Endothelial cell of umbilical vein (primary cell): ENCODE measurements at regions not wholly inside any gene's neighbourhood (a gene's known extent, or its start where the extent isn't known, plus 50 kb on each side); places are given as distances from the start of the nearest gene placed in this dataset.

Source experiments
- CTCF ChIP-seq, 2 donors: IDR thresholded peaks; 1 replicate in 1 of 2; 2 replicates in 1 of 2; pipeline ENCODE4 v1.5.1; 2011; ENCODE audit warnings: low read length in 2 of 2, mild to moderate bottlenecking in 2 of 2, moderate library complexity in 2 of 2, control low read depth in 1 of 2, inconsistent platforms in 1 of 2, low read depth in 1 of 2; ENCODE audit not compliant: insufficient read depth in 1 of 2; ENCODE audit errors: extremely low read depth in 1 of 2
- EZH2 ChIP-seq: IDR thresholded peaks from 2 replicates; pipeline ENCODE4 v1.6.1; 2012; ENCODE audit warnings: borderline replicate concordance, low read depth, mild to moderate bottlenecking, moderate library complexity, low read length, inconsistent platforms; ENCODE audit not compliant: severe bottlenecking
- JUN ChIP-seq: IDR thresholded peaks from 2 replicates; pipeline ENCODE4 v1.6.1; 2011; ENCODE audit warnings: borderline replicate concordance, low read depth; ENCODE audit not compliant: insufficient read length, insufficient read depth
- MAX ChIP-seq: IDR thresholded peaks from 2 replicates; pipeline ENCODE4 v1.6.1; 2011; ENCODE audit not compliant: insufficient read depth, insufficient read length
- MYC ChIP-seq: IDR thresholded peaks from one replicate; pipeline ENCODE4 v1.6.1; 2011; ENCODE audit warnings: mild to moderate bottlenecking, low read depth, low read length
- POLR2A ChIP-seq: IDR thresholded peaks from 2 replicates; pipeline ENCODE4 v1.6.1; 2012; ENCODE audit warnings: low read depth, mild to moderate bottlenecking, control low read depth, low read length
- POLR2AphosphoS5 ChIP-seq: IDR thresholded peaks from 2 replicates; pipeline ENCODE4 v1.6.1; 2012; ENCODE audit warnings: low read depth, mild to moderate bottlenecking, control low read depth, low read length, moderate library complexity; ENCODE audit not compliant: insufficient read depth

DNA sequence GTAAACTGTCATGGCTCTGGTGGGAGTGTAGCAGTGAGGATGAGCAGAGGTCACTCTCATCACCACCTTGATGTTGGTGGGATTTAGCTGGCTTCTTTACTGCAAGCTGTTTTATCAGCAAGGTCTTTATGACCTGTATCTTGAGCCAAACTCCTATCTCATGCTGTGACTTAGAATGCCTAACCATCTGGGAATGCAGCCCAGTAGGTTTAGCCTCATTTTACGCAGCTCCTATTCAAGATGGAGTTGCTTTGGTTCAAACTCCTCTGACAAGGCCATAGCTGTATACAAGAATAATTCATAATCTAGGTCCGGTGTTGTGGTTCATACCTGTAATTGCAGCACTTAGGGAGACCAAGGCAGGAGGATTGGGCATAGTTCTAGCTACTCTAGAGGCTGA is 85.1 kb downstream of the ARRDC3 start:
- no peak for TF ChIP-seq JUN
- TF ChIP-seq CTCF (IDR thresholded peaks at IDR 0.05; ENCODE audit: extremely low read depth in 1 of 2, insufficient read depth in 1 of 2, low read depth in 1 of 2, low read length in 2 of 2), result no peak
- TF ChIP-seq POLR2AphosphoS5, result no peak
- TF ChIP-seq POLR2A, result no peak
- TF ChIP-seq MAX, result no peak
- TF ChIP-seq EZH2, result no peak
- TF ChIP-seq MYC, result no peak
